ENCODE measurements at regions not wholly inside any gene's neighbourhood (a gene's known extent, or its start where the extent isn't known, plus 50 kb on each side); places are given as distances from the start of the nearest gene placed in this dataset.

GRCh38 chr18:78630356-78630755 is 349.3 kb upstream of the SALL3 start:
- FAIRE-seq (no peak), DNase-seq (ENCODE audit: insufficient read length) (no peak)
- TF ChIP-seq POLR2AphosphoS5 (IDR thresholded peaks at IDR 0.05; ENCODE audit: low read depth, low read length) (no peak), TAF1 (IDR thresholded peaks at IDR 0.05; ENCODE audit: borderline replicate concordance, low read depth, low read length) (no peak), POLR2A (IDR thresholded peaks at IDR 0.05; ENCODE audit: low read depth, low read length) (no peak)

- FAIRE-seq (no peak), DNase-seq (ENCODE audit: insufficient read length) (no peak)
- TF ChIP-seq TAF1 (IDR thresholded peaks at IDR 0.05; ENCODE audit: borderline replicate concordance, low read depth, low read length) (no peak), POLR2A (IDR thresholded peaks at IDR 0.05; ENCODE audit: low read depth, low read length) (no peak), POLR2AphosphoS5 (IDR thresholded peaks at IDR 0.05; ENCODE audit: low read depth, low read length) (no peak)
These were observed 348.6 kb upstream of the SALL3 start for GRCh38 chr18:78630981-78631510.

GRCh38 chr18:78632111-78632541 is 347.5 kb upstream of the SALL3 start:
- FAIRE-seq = no peak

GRCh38 chr18:78634061-78634696 is 345.4 kb upstream of the SALL3 start:
- DNase-seq (ENCODE audit: insufficient read length) = no peak
- no peak for TF ChIP-seq TAF1 (IDR thresholded peaks at IDR 0.05; ENCODE audit: borderline replicate concordance, low read depth, low read length)
- no peak for TF ChIP-seq POLR2A (IDR thresholded peaks at IDR 0.05; ENCODE audit: low read depth, low read length)
- TF ChIP-seq POLR2AphosphoS5 (IDR thresholded peaks at IDR 0.05; ENCODE audit: low read depth, low read length) = no peak
- no peak for FAIRE-seq

More at GRCh38 chr18:78632111-78632541, 347.5 kb upstream of the SALL3 start:
- TF ChIP-seq POLR2AphosphoS5 (IDR thresholded peaks at IDR 0.05; ENCODE audit: low read depth, low read length) (no peak), POLR2A (IDR thresholded peaks at IDR 0.05; ENCODE audit: low read depth, low read length) (no peak)
- no peak for DNase-seq (ENCODE audit: insufficient read length)

- DNase-seq (ENCODE audit: insufficient read length) = no peak
- FAIRE-seq = no peak
- TF ChIP-seq POLR2A (IDR thresholded peaks at IDR 0.05; ENCODE audit: low read depth, low read length) (no peak), TAF1 (IDR thresholded peaks at IDR 0.05; ENCODE audit: borderline replicate concordance, low read depth, low read length) (no peak), POLR2AphosphoS5 (IDR thresholded peaks at IDR 0.05; ENCODE audit: low read depth, low read length) (no peak)
These were observed 344.4 kb upstream of the SALL3 start for GRCh38 chr18:78635093-78635800.

GRCh38 chr18:78636260-78636659 is 343.4 kb upstream of the SALL3 start:
- FAIRE-seq (no peak), DNase-seq (ENCODE audit: insufficient read length) (no peak)
- TF ChIP-seq POLR2A (IDR thresholded peaks at IDR 0.05; ENCODE audit: low read depth, low read length) (no peak), TAF1 (IDR thresholded peaks at IDR 0.05; ENCODE audit: borderline replicate concordance, low read depth, low read length) (no peak), POLR2AphosphoS5 (IDR thresholded peaks at IDR 0.05; ENCODE audit: low read depth, low read length) (no peak)

- FAIRE-seq = no peak
- TF ChIP-seq POLR2AphosphoS5 (IDR thresholded peaks at IDR 0.05; ENCODE audit: low read depth, low read length) = no peak
- no peak for TF ChIP-seq POLR2A (IDR thresholded peaks at IDR 0.05; ENCODE audit: low read depth, low read length)
- no peak for TF ChIP-seq TAF1 (IDR thresholded peaks at IDR 0.05; ENCODE audit: borderline replicate concordance, low read depth, low read length)
- DNase-seq (ENCODE audit: insufficient read length) = no peak
These were observed 341.9 kb upstream of the SALL3 start for GRCh38 chr18:78637442-78638402.

- DNase-seq (ENCODE audit: insufficient read length) = no peak
- no peak for TF ChIP-seq POLR2A (IDR thresholded peaks at IDR 0.05; ENCODE audit: low read depth, low read length)
- TF ChIP-seq POLR2AphosphoS5 (IDR thresholded peaks at IDR 0.05; ENCODE audit: low read depth, low read length) = no peak
- TF ChIP-seq TAF1 (IDR thresholded peaks at IDR 0.05; ENCODE audit: borderline replicate concordance, low read depth, low read length) = no peak
- FAIRE-seq = no peak
These were observed 340.3 kb upstream of the SALL3 start for GRCh38 chr18:78639006-78639950.

GRCh38 chr18:78640246-78640995 is 339.2 kb upstream of the SALL3 start:
- no peak for FAIRE-seq
- no peak for TF ChIP-seq POLR2AphosphoS5 (IDR thresholded peaks at IDR 0.05; ENCODE audit: low read depth, low read length)
- no peak for TF ChIP-seq TAF1 (IDR thresholded peaks at IDR 0.05; ENCODE audit: borderline replicate concordance, low read depth, low read length)
- no peak for TF ChIP-seq POLR2A (IDR thresholded peaks at IDR 0.05; ENCODE audit: low read depth, low read length)
- DNase-seq (ENCODE audit: insufficient read length) = no peak

Measured in GM12892 (cell line).